ENCODE measurements at regions not wholly inside any gene's neighbourhood (a gene's known extent, or its start where the extent isn't known, plus 50 kb on each side); places are given as distances from the start of the nearest gene placed in this dataset.

GRCh38 chr13:111573801-111574200, 253.4 kb downstream of the TEX29 start:
- Histone ChIP-seq H3K4me1 (no peaks in the 10 kb centered on the region), H3K27me3 (peaks cover 0 to 34% (median 2%) of the 10 kb centered on the region in 4 donors), H3K27ac (replicated peaks in 1 of 4) (no peak overlapping the region), H3K9me3 (peaks cover 0 to 22% (median 7%) of the 10 kb centered on the region in 4 donors), H3K36me3 (no peaks in the 10 kb centered on the region), H3K4me3 (no peak overlapping the region)
- intact Hi-C loops (cut with DNase I), result no loop called here
- DNase-seq (ENCODE audit: extremely low spot score), result no peak
- 82% methylated on average over 7 of the region's 7 CpGs for WGBS
- TF ChIP-seq POLR2A (IDR thresholded peaks at IDR 0.05; ENCODE audit: low read depth) (no peak), POLR2AphosphoS5 (IDR thresholded peaks at IDR 0.05) (no peak), EP300 (IDR thresholded peaks at IDR 0.05) (no peak), CTCF (IDR thresholded peaks at IDR 0.05) (no peak)

- WGBS, result 92% methylated on average over 7 of the region's 9 CpGs
Observed at GRCh38 chr13:111575276-111575675, 254.8 kb downstream of the TEX29 start.

GRCh38 chr13:111575719-111576118, 255.3 kb downstream of the TEX29 start:
- H3K4me1 ChIP-seq, result no peaks in the 10 kb centered on the region
- DNase-seq (ENCODE audit: extremely low spot score), result no peak
- TF ChIP-seq POLR2AphosphoS5 (IDR thresholded peaks at IDR 0.05) (no peak), CTCF (IDR thresholded peaks at IDR 0.05) (no peak), POLR2A (IDR thresholded peaks at IDR 0.05; ENCODE audit: low read depth) (no peak), EP300 (IDR thresholded peaks at IDR 0.05) (no peak)
- 79% methylated on average over 5 of the region's 5 CpGs for WGBS
- no peak overlapping the region for H3K27ac ChIP-seq (replicated peaks in 1 of 4)
- intact Hi-C loops (cut with DNase I), result no loop called here
- H3K4me3 ChIP-seq, result no peak overlapping the region
- H3K9me3 ChIP-seq, result peaks cover 0 to 24% (median 8%) of the 10 kb centered on the region in 4 donors
- H3K27me3 ChIP-seq, result peaks cover 0 to 28% (median 0%) of the 10 kb centered on the region in 4 donors
- no peaks in the 10 kb centered on the region for H3K36me3 ChIP-seq

More at GRCh38 chr13:111575276-111575675, 254.8 kb downstream of the TEX29 start:
- Histone ChIP-seq H3K36me3 (no peaks in the 10 kb centered on the region), H3K4me1 (no peaks in the 10 kb centered on the region), H3K4me3 (no peak overlapping the region), H3K27ac (replicated peaks in 1 of 4) (no peak overlapping the region), H3K27me3 (peaks cover 0 to 28% (median 0%) of the 10 kb centered on the region in 4 donors), H3K9me3 (peaks cover 0 to 23% (median 7%) of the 10 kb centered on the region in 4 donors)
- intact Hi-C loops (cut with DNase I), result no loop called here
- no peak for DNase-seq (ENCODE audit: extremely low spot score)
- no peak for TF ChIP-seq EP300 (IDR thresholded peaks at IDR 0.05)
- TF ChIP-seq CTCF (IDR thresholded peaks at IDR 0.05), result no peak
- TF ChIP-seq POLR2A (IDR thresholded peaks at IDR 0.05; ENCODE audit: low read depth), result no peak
- no peak for TF ChIP-seq POLR2AphosphoS5 (IDR thresholded peaks at IDR 0.05)

- H3K9me3 ChIP-seq, result peaks cover 0 to 24% (median 8%) of the 10 kb centered on the region in 4 donors
- DNase-seq (ENCODE audit: extremely low spot score), result no peak
- 70% methylated on average over 6 of the region's 9 CpGs for WGBS
- no peaks in the 10 kb centered on the region for H3K36me3 ChIP-seq
- intact Hi-C loops (cut with DNase I), result no loop called here
- H3K27me3 ChIP-seq, result peaks cover 0 to 31% (median 0%) of the 10 kb centered on the region in 4 donors
- H3K27ac ChIP-seq (replicated peaks in 1 of 4), result no peak overlapping the region
- H3K4me1 ChIP-seq, result no peaks in the 10 kb centered on the region
- TF ChIP-seq POLR2A (IDR thresholded peaks at IDR 0.05; ENCODE audit: low read depth) (no peak), POLR2AphosphoS5 (IDR thresholded peaks at IDR 0.05) (no peak), EP300 (IDR thresholded peaks at IDR 0.05) (no peak), CTCF (IDR thresholded peaks at IDR 0.05) (no peak)
- no peak overlapping the region for H3K4me3 ChIP-seq
Observed at GRCh38 chr13:111577208-111577828, 256.9 kb downstream of the TEX29 start.

All from esophagus muscularis mucosa (tissue), 4 donors.